HEK293 (cell line): ENCODE measurements at regions not wholly inside any gene's neighbourhood (a gene's known extent, or its start where the extent isn't known, plus 50 kb on each side); places are given as distances from the start of the nearest gene placed in this dataset.

Source experiments
- CTCF ChIA-PET: fragments of 350-600 bp; formaldehyde crosslinking; extraction: SDS; loops from one replicate; lab custom pipeline; 2021; ENCODE audit warnings: antibody characterized with exemption; lab: Yijun Ruan, JAX
- POLR2A ChIA-PET: fragments of 300-600 bp; formaldehyde crosslinking; extraction: SDS; loops from one replicate; lab custom pipeline; 2020; ENCODE audit warnings: antibody characterized with exemption, inconsistent platforms; lab: Yijun Ruan, JAX
- H3K27ac ChIP-seq: fragments of 200-500 bp; sonication (Bioruptor generic); 2 replicates; pipeline ENCODE4 v1.5.1; 2014; ENCODE audit warnings: low read depth, low read length, control low read depth, inconsistent platforms; ENCODE audit errors: extremely low read depth
- H3K36me3 ChIP-seq, 2 experiments: fragments of 200-500 bp in 1 of 2; sonication (Bioruptor generic) in 1 of 2; 1 replicate in 1 of 2; 2 replicates in 1 of 2; pipeline ENCODE4 v1.5.1; 2014 to 2017; ENCODE audit warnings: inconsistent platforms in 2 of 2, low read length in 2 of 2; ENCODE audit not compliant: control insufficient read depth in 2 of 2, insufficient read depth in 1 of 2
- H3K4me1 ChIP-seq: fragments of 200-500 bp; sonication (Bioruptor generic); 2 replicates; pipeline ENCODE4 v1.5.1; 2014; ENCODE audit warnings: mild to moderate bottlenecking, low read length, inconsistent platforms; ENCODE audit not compliant: control insufficient read depth, insufficient read depth
- H3K4me3 ChIP-seq: 2 replicates; pipeline ENCODE4 v1.5.1; 2011; ENCODE audit warnings: low read depth, mild to moderate bottlenecking, control low read depth, low read length, moderate library complexity
- H3K9me3 ChIP-seq: fragments of 200-500 bp; sonication (Bioruptor generic); 2 replicates; pipeline ENCODE4 v1.5.1; 2014; ENCODE audit warnings: low read depth, low read length, inconsistent platforms; ENCODE audit not compliant: control insufficient read depth, insufficient read depth
- REPIN1 ChIP-seq: fragments of 450-650 bp; formaldehyde crosslinking; IDR thresholded peaks from 2 replicates; pipeline ENCODE4 v1.5.1; 2017; ENCODE audit warnings: missing biosample characterization, missing genetic modification characterization, low read depth
- ZBTB17 ChIP-seq: fragments of 450-650 bp; formaldehyde crosslinking; IDR thresholded peaks from 2 replicates; pipeline ENCODE4 v1.5.1; 2016; ENCODE audit warnings: missing biosample characterization, missing genetic modification characterization
- ZBTB21 ChIP-seq: fragments of 450-650 bp; formaldehyde crosslinking; IDR thresholded peaks from 2 replicates; pipeline ENCODE4 v1.5.1; 2017; ENCODE audit warnings: missing biosample characterization, missing genetic modification characterization
- ZFP37 ChIP-seq: fragments of 450-650 bp; formaldehyde crosslinking; IDR thresholded peaks from 2 replicates; pipeline ENCODE4 v1.5.1; 2016; ENCODE audit warnings: missing biosample characterization, missing genetic modification characterization
- ZNF121 ChIP-seq: fragments of 450-650 bp; formaldehyde crosslinking; IDR thresholded peaks from 2 replicates; pipeline ENCODE4 v1.5.1; 2016; ENCODE audit warnings: missing biosample characterization, missing genetic modification characterization
- ZNF133 ChIP-seq: fragments of 450-650 bp; formaldehyde crosslinking; IDR thresholded peaks from 2 replicates; pipeline ENCODE4 v1.5.1; 2016; ENCODE audit warnings: missing biosample characterization, missing genetic modification characterization
- ZNF140 ChIP-seq: fragments of 450-650 bp; formaldehyde crosslinking; IDR thresholded peaks from 2 replicates; pipeline ENCODE4 v1.5.1; 2016; ENCODE audit warnings: missing biosample characterization, missing genetic modification characterization
- ZNF174 ChIP-seq: fragments of 450-650 bp; formaldehyde crosslinking; IDR thresholded peaks from 2 replicates; pipeline ENCODE4 v1.5.0; 2017; ENCODE audit warnings: missing biosample characterization, mild to moderate bottlenecking, missing genetic modification characterization
- ZNF248 ChIP-seq: fragments of 450-650 bp; formaldehyde crosslinking; IDR thresholded peaks from 2 replicates; pipeline ENCODE4 v1.5.1; 2017; ENCODE audit warnings: missing biosample characterization, missing genetic modification characterization
- ZNF324 ChIP-seq: fragments of 450-650 bp; formaldehyde crosslinking; IDR thresholded peaks from 2 replicates; pipeline ENCODE4 v1.5.1; 2016; ENCODE audit warnings: missing biosample characterization, missing genetic modification characterization
- ZNF433 ChIP-seq: fragments of 450-650 bp; formaldehyde crosslinking; IDR thresholded peaks from 2 replicates; pipeline ENCODE4 v1.5.1; 2016; ENCODE audit warnings: missing biosample characterization, missing genetic modification characterization, low read depth
- ZNF48 ChIP-seq: fragments of 450-650 bp; formaldehyde crosslinking; IDR thresholded peaks from 2 replicates; pipeline ENCODE4 v1.5.1; 2016; ENCODE audit warnings: missing biosample characterization, missing genetic modification characterization
- ZNF555 ChIP-seq: fragments of 450-650 bp; formaldehyde crosslinking; conservative IDR thresholded peaks from 2 replicates; pipeline ENCODE4 v1.5.1; 2017; ENCODE audit warnings: missing biosample characterization, mild to moderate bottlenecking, missing genetic modification characterization, inconsistent platforms
- ZNF621 ChIP-seq: fragments of 450-650 bp; formaldehyde crosslinking; IDR thresholded peaks from 2 replicates; pipeline ENCODE4 v1.5.1; 2017; ENCODE audit warnings: missing biosample characterization, missing genetic modification characterization
- ZNF626 ChIP-seq: fragments of 450-650 bp; sonication (Bioruptor Pico); formaldehyde crosslinking; IDR thresholded peaks from 2 replicates; pipeline ENCODE4 v1.5.1; 2018; ENCODE audit warnings: missing biosample characterization, missing genetic modification characterization, inconsistent platforms
- ZNF654 ChIP-seq: fragments of 450-650 bp; formaldehyde crosslinking; IDR thresholded peaks from 2 replicates; pipeline ENCODE4 v1.5.1; 2016; ENCODE audit warnings: low read depth, missing biosample characterization, missing genetic modification characterization
- ZNF707 ChIP-seq: fragments of 450-650 bp; formaldehyde crosslinking; IDR thresholded peaks from 2 replicates; pipeline ENCODE4 v1.5.1; 2016; ENCODE audit warnings: missing biosample characterization, missing genetic modification characterization
- ZSCAN23 ChIP-seq: fragments of 450-650 bp; formaldehyde crosslinking; IDR thresholded peaks from 2 replicates; pipeline ENCODE4 v1.5.1; 2016; ENCODE audit warnings: missing biosample characterization, missing genetic modification characterization
- TF ChIP-seq, protein P1 (sequence below): fragments of 450-650 bp; formaldehyde crosslinking; IDR thresholded peaks from 2 replicates; pipeline ENCODE4 v1.5.1; 2016; ENCODE audit warnings: missing biosample characterization, missing genetic modification characterization
- TF ChIP-seq, protein P2 (sequence below): fragments of 450-650 bp; formaldehyde crosslinking; IDR thresholded peaks from 2 replicates; pipeline ENCODE4 v1.5.1; 2016; ENCODE audit warnings: missing biosample characterization, missing genetic modification characterization

DNA sequence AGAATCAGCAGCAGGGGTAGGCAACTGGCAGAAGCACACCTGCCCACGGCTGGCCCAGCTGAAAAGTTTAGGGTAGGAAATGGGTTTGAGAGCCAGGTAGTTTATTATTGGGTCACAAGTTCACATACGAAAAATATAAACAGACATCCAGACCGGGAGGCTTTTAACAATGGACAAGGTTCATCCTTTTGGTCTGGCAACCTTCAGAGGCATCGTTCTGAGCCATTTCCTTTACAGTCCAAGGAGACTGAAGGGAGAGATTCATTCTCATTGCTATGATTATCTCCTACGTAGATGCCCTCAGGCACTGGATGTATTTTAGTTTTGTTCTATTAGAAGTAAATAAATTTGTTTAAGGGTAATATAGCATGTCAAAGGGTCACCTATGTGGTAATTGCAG is 248.0 kb upstream of the THBS1 start (continued):
- TF ChIP-seq, protein P1, sequence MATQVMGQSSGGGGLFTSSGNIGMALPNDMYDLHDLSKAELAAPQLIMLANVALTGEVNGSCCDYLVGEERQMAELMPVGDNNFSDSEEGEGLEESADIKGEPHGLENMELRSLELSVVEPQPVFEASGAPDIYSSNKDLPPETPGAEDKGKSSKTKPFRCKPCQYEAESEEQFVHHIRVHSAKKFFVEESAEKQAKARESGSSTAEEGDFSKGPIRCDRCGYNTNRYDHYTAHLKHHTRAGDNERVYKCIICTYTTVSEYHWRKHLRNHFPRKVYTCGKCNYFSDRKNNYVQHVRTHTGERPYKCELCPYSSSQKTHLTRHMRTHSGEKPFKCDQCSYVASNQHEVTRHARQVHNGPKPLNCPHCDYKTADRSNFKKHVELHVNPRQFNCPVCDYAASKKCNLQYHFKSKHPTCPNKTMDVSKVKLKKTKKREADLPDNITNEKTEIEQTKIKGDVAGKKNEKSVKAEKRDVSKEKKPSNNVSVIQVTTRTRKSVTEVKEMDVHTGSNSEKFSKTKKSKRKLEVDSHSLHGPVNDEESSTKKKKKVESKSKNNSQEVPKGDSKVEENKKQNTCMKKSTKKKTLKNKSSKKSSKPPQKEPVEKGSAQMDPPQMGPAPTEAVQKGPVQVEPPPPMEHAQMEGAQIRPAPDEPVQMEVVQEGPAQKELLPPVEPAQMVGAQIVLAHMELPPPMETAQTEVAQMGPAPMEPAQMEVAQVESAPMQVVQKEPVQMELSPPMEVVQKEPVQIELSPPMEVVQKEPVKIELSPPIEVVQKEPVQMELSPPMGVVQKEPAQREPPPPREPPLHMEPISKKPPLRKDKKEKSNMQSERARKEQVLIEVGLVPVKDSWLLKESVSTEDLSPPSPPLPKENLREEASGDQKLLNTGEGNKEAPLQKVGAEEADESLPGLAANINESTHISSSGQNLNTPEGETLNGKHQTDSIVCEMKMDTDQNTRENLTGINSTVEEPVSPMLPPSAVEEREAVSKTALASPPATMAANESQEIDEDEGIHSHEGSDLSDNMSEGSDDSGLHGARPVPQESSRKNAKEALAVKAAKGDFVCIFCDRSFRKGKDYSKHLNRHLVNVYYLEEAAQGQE, result no peak
- TF ChIP-seq ZBTB21 (tag by site-specific recombination), result no peak
- TF ChIP-seq, protein P2, sequence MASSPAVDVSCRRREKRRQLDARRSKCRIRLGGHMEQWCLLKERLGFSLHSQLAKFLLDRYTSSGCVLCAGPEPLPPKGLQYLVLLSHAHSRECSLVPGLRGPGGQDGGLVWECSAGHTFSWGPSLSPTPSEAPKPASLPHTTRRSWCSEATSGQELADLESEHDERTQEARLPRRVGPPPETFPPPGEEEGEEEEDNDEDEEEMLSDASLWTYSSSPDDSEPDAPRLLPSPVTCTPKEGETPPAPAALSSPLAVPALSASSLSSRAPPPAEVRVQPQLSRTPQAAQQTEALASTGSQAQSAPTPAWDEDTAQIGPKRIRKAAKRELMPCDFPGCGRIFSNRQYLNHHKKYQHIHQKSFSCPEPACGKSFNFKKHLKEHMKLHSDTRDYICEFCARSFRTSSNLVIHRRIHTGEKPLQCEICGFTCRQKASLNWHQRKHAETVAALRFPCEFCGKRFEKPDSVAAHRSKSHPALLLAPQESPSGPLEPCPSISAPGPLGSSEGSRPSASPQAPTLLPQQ (tag by site-specific recombination), result no peak
- TF ChIP-seq ZNF621, result no peak

DNA sequence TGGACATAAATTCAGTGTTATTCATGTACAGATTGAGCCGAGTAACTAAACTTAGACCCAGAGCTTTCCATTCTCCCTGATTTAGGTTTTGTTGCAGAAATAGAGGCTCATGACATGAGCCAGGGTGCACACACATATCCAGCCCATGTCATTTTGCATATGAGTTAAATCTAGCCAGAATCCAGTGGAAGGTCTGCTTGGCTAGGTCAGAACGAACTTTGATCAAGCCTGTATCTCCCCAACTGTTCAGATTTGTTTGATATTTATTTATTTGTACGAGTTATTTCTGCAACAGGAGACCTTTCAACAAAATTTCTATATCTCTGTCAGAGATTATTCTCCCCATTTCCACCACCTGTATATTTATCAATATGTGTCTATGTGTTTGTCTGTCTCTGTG is 247.5 kb upstream of the THBS1 start:
- no peak overlapping the region for H3K4me3 ChIP-seq
- TF ChIP-seq ZNF654 (no peak), ZNF707 (tag by site-specific recombination) (no peak), ZBTB17 (tag by site-specific recombination) (no peak), ZNF174 (tag by site-specific recombination) (no peak), ZSCAN23 (tag by site-specific recombination) (no peak), ZNF626 (tag by site-specific recombination) (no peak), REPIN1 (tag by site-specific recombination) (no peak), ZNF140 (tag by site-specific recombination) (no peak)
- POLR2A ChIA-PET, result no interaction called here

DNA sequence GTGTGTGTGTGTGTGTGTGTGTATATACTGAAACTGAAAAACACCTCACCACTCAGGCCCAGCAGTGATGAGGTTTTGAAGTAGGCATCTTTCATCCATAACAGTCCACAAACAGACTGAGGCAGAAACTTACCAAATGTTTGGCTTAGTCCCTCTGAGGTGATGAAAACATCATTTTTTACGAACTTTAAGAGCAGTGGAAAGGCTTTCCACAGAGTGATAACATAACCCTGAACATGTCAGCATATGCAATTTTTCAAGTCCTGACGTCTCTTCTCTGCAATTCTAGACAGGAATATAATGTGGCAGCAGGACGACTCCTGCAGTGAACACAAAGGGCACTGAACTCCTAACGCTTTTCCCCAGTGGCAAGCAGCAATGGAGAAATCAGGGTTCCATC is 247.0 kb upstream of the THBS1 start:
- Histone ChIP-seq H3K27ac (no peak overlapping the region), H3K36me3 (no peaks in the 10 kb centered on the region), H3K4me3 (no peak overlapping the region), H3K9me3 (no peaks in the 10 kb centered on the region), H3K4me1 (no peaks in the 10 kb centered on the region)
- POLR2A ChIA-PET, result no interaction called here
- CTCF ChIA-PET, result no interaction called here
- TF ChIP-seq ZNF555 (no peak), ZNF48 (tag by site-specific recombination) (no peak), ZNF433 (tag by site-specific recombination) (no peak)

More for the DNA sequence above, 247.5 kb upstream of the THBS1 start:
- Histone ChIP-seq H3K36me3 (no peaks in the 10 kb centered on the region), H3K4me1 (no peaks in the 10 kb centered on the region), H3K9me3 (no peaks in the 10 kb centered on the region), H3K27ac (no peak overlapping the region)
- CTCF ChIA-PET, result no interaction called here

DNA sequence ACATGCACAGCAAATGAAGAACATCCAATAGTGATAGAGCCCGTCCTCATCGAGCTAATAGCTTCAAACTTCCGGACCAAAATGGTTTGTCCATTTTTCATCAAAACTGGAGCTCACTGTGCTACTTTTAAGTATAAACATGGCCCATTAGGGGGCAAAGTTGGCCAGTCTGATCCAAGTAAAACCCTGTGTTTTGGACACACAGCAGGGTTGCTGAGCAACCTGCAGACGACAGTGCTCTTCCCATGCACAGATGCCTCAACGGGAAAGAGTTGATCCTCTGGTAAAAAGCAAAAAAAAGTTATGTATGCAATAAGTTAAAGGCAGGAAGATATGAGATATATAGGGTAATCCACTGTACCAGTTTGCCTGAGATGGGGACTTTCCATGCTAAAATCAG is 244.0 kb upstream of the THBS1 start:
- Histone ChIP-seq H3K4me3 (no peak overlapping the region), H3K36me3 (no peaks in the 10 kb centered on the region)
- POLR2A ChIA-PET, result no interaction called here
- no peak for TF ChIP-seq ZNF248 (tag by site-specific recombination)
- TF ChIP-seq ZFP37 (tag by site-specific recombination), result no peak
- TF ChIP-seq ZNF133 (tag by site-specific recombination), result no peak
- no peak for TF ChIP-seq ZNF324 (tag by site-specific recombination)
- TF ChIP-seq ZNF121 (tag by site-specific recombination), result no peak
- TF ChIP-seq, all 188 proteins: peak for 0
- CTCF ChIA-PET, result interaction anchor here (0.7 kb wide), 1 partner anchor 102 kb away, joined by 4 read pairs; no protein-coding TSS in a partner anchor
- Histone ChIP-seq H3K9me3 (no peaks in the 10 kb centered on the region), H3K4me1 (no peaks in the 10 kb centered on the region), H3K27ac (no peak overlapping the region)
